HL-60 (cell line): ENCODE measurements at regions not wholly inside any gene's neighbourhood (a gene's known extent, or its start where the extent isn't known, plus 50 kb on each side); places are given as distances from the start of the nearest gene placed in this dataset.

Experiments
- POLR2AphosphoS5 ChIP-seq: IDR thresholded peaks from 2 replicates; pipeline ENCODE4 v1.6.1; 2012; ENCODE audit warnings: low read depth
- TF ChIP-seq, protein P1 (sequence below): IDR thresholded peaks from one replicate; pipeline ENCODE4 v1.5.1; 2011; ENCODE audit warnings: low read length, control low read depth, inconsistent platforms; ENCODE audit not compliant: insufficient read depth

DNA sequence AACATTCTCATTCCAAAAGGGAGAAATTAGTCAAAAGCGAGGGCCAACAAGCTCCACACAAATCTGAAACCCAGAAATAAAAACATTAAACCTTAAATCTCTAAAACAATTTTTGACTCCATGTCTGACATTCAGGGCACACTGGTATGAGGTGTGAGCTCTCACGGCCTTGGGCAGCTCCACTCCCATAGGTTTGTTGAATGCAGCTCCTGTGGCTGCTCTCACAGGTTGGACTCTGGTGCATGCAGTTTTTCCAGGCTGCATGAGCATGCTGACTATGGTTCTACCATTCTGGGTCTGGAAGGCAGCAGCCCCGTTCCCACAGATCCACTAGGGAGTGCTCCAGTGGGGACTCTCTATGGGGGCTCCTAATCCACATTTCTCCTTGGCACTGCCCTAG is 887.1 kb upstream of the GHITM start:
- TF ChIP-seq, protein P1, sequence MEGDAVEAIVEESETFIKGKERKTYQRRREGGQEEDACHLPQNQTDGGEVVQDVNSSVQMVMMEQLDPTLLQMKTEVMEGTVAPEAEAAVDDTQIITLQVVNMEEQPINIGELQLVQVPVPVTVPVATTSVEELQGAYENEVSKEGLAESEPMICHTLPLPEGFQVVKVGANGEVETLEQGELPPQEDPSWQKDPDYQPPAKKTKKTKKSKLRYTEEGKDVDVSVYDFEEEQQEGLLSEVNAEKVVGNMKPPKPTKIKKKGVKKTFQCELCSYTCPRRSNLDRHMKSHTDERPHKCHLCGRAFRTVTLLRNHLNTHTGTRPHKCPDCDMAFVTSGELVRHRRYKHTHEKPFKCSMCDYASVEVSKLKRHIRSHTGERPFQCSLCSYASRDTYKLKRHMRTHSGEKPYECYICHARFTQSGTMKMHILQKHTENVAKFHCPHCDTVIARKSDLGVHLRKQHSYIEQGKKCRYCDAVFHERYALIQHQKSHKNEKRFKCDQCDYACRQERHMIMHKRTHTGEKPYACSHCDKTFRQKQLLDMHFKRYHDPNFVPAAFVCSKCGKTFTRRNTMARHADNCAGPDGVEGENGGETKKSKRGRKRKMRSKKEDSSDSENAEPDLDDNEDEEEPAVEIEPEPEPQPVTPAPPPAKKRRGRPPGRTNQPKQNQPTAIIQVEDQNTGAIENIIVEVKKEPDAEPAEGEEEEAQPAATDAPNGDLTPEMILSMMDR: no peak
- no peak for TF ChIP-seq POLR2AphosphoS5
